ENCODE measurements at regions not wholly inside any gene's neighbourhood (a gene's known extent, or its start where the extent isn't known, plus 50 kb on each side); places are given as distances from the start of the nearest gene placed in this dataset.

DNA sequence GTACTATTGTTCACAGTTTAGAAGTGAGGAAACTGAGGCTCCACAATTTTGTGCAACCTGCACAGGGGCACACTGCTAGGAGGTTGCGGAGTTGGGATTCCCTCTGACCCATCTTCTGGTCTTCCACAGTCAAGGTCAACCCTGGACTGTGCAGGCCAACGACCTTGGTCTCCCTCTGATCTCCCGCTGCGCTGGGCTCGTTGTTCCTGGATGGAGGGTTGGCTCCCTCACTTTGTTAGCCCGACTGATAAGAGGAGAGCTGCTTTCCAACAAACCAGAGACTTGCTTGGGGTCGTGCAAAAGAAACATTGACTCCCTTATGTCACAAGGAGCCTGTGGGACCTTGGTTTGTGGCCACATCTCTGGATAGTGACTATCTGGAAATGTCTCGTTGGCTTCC lies 187.6 kb downstream of the MYCN start:
- H3K9me3 ChIP-seq (ENCODE audit: low read depth, low read length): no peaks in the 10 kb centered on the region
- H3K4me3 ChIP-seq (ENCODE audit: low read length): no peak overlapping the region
- no peaks in the 10 kb centered on the region for H3K4me1 ChIP-seq (ENCODE audit: insufficient read depth, low read length)
- no peaks in the 10 kb centered on the region for H3K27me3 ChIP-seq (ENCODE audit: insufficient read depth, low read length)

DNA sequence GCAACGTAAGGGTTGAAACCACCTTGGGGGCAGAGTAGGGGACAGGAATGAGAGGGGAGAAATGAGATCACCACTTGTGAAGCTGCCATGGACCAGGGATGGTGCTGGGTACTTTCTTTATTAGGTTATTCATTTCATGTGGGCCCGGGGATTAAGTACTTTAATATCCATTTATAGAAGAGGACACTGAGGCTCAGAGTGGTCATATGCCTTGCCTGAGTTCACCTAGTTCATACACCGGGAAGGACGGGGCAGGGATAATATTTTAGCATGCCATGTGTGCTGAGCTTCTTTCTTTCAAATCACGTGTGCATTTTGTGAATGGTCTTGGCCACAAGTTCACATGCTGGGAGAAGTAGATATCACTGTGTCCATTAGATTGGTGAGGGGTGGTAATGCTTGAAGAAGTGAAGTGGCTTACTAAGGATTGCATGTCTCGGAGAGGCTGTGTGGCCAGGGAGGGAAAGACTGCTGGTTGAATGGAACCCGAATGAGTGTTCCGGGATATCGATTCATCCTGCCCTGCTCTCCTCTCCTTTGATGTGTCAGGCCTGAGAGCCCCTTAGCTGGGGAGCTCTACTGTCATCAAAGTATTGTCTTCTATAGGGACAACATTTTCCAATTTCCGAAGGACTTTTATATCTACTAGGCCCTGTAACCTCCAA lies 187.1 kb downstream of the MYCN start:
- H3K4me1 ChIP-seq (ENCODE audit: insufficient read depth, low read length): no peaks in the 10 kb centered on the region
- no peaks in the 10 kb centered on the region for H3K9me3 ChIP-seq (ENCODE audit: low read depth, low read length)
- no peak overlapping the region for H3K4me3 ChIP-seq (ENCODE audit: low read length)
- no peaks in the 10 kb centered on the region for H3K27me3 ChIP-seq (ENCODE audit: insufficient read depth, low read length)

DNA sequence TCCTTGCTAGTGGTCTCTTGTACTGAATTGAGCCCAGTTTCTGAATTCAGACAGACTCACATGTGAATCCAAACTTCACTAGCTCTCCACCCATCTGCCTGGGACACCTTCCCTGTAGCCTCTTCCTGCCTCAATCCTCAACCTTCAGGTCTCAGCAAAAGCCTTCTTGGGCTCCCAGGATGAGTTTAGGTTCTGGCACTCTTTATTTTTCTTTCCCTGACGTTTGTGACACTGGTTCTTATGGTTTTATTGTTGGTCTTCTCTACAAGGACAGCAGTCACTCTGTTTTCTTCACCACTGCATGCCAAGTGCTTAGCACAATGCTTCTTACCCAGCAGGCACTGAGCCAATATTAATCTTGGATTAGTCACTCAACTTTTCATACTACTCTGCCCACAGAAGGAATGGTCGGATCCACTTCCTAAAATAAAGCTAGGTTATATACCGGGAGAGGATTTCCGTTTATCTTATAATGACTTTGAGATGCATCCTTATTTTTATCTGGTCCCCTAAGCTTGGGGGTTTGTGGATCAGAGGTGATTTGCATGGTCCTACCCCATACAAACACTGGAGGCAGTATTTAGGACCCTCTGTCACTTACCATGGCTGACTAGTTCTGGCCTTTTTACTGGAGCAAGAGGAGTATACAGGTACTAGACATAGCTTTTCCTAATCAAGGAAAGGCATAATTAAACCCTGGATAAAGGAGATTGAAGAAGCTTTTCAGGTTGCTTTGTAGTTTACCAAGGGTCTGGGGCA lies 186.3 kb downstream of the MYCN start:
- no peaks in the 10 kb centered on the region for H3K4me1 ChIP-seq (ENCODE audit: insufficient read depth, low read length)
- H3K27me3 ChIP-seq (ENCODE audit: insufficient read depth, low read length): no peaks in the 10 kb centered on the region
- H3K9me3 ChIP-seq (ENCODE audit: low read depth, low read length): no peaks in the 10 kb centered on the region
- H3K4me3 ChIP-seq (ENCODE audit: low read length): no peak overlapping the region

DNA sequence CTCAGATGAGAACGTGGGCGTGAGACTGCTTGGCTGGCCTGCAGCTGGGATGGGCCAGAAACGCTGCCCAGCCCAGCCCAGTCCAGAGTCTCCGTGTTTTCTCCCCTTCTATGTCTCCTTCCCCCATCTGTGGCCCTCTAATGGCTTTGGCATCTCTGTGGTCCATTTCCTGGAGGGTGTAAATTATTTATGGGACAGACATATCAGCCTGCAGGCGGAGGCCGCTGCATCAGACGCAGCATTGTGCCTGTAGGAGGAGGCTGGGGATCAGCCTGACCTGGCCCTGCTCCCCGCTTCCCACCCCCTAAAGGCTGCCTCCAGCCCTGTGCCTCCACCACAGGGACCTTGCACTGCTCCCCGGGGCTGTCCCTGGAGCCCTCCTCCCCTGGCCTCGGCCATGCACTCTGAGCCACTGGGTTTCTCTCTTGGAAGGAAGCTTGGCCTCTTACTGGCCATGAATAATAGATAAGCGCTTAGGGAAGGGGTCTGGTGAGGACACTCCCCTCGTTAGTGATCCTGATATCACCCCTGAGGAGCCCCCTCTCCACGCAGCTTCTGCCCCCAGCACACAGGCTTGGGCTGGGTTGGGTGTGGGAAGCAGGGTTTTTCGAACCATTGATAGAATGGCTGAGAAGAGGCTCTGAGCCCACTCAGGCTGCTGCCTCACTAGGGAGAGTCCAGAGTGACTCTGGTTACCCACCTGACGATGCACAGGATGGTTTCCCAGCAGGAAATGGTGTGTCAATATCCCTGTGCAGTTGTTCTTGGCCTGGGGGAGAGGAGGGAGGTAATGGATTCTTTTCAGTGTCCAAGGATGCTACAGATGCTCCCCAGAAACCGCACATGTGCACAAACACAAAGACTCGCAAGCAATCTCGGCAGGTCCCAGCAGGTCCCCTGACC lies 185.5 kb downstream of the MYCN start:
- no peaks in the 10 kb centered on the region for H3K27me3 ChIP-seq (ENCODE audit: insufficient read depth, low read length)

DNA sequence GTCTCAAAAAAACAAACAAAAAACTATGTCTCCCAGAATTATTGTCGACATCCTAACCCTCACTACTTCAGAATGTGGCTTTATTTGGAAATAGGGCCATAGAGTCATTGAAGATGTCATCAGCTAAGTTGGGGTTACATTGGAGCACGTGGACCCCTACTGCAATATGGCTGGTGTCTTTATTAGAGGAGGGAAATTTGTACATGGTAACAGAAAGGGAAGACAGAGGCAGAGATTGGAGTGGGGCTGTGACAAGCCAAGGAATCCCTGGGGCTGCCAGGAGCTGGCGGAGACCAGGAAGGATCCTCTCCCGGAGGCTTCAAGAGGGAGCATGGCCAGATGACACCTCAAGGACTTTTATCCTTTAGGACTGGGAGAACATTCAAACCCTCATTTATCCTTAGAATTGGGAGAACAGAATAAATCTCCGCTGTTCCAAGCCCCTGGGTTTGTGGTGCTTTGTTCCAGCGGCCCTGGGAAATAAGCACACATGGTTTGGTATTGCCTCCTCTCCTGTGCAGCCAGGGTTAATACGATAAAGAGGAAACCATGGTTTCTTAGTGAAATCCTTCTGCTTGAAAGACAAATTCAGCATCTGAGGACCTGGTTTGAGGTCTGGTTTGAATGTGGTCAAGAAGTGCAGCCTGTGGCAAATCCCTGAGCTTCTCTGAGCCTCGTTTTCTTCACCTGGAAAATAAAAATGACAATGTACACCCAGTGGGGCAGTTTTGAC lies 184.7 kb downstream of the MYCN start:
- no peaks in the 10 kb centered on the region for H3K4me1 ChIP-seq (ENCODE audit: insufficient read depth, low read length)
- no peaks in the 10 kb centered on the region for H3K9me3 ChIP-seq (ENCODE audit: low read depth, low read length)
- no peaks in the 10 kb centered on the region for H3K27me3 ChIP-seq (ENCODE audit: insufficient read depth, low read length)
- H3K4me3 ChIP-seq (ENCODE audit: low read length): no peak overlapping the region

More for the DNA sequence above, 185.5 kb downstream of the MYCN start:
- Histone ChIP-seq H3K9me3 (ENCODE audit: low read depth, low read length) (no peaks in the 10 kb centered on the region), H3K4me1 (ENCODE audit: insufficient read depth, low read length) (no peaks in the 10 kb centered on the region), H3K4me3 (ENCODE audit: low read length) (no peak overlapping the region)

DNA sequence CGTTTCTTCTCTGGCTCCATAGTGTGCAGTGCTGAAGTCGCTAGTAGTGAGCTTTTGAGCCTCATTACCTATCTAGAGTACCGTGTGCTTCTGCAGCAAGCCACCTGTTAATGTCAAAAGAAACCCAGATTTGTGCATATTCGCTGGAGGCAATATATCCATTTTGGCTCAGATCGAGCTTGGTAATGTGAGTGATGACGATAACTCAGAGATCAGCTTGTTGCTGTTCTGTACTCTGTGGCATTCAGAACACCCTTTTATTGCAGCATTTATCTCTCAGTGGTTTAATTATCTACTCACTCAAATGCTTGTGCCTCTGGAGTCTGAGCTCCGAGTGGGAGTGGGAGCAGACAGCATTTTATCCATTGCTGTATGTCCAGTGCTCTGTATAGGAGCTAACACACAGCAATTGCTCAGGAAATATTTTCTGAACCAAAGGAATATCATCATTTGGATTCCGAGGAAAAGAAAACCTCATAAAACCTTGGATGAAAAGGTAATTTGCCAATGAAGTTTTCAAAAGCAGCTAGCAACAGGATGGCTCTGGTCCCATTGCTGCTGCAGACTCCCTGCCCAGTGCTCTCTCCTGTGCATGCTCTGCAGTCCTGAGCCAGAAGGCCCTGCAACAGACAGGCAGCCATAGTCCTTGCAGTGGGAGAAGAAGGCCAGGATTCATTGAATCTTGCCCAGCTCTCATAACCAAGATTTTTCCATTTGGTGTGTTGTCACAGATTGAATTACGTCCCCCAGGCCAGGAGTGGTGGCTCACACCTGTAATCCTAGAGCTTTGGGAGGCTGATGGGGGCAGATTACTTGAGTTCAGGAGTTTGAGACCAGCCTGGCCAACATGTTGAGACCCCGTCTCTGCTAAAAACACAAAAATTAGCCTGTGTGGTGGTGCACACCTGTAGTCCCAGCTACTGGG lies 183.8 kb downstream of the MYCN start:
- Histone ChIP-seq H3K4me1 (ENCODE audit: insufficient read depth, low read length) (no peaks in the 10 kb centered on the region), H3K27me3 (ENCODE audit: insufficient read depth, low read length) (no peaks in the 10 kb centered on the region), H3K4me3 (ENCODE audit: low read length) (no peak overlapping the region), H3K9me3 (ENCODE audit: low read depth, low read length) (no peaks in the 10 kb centered on the region)

DNA sequence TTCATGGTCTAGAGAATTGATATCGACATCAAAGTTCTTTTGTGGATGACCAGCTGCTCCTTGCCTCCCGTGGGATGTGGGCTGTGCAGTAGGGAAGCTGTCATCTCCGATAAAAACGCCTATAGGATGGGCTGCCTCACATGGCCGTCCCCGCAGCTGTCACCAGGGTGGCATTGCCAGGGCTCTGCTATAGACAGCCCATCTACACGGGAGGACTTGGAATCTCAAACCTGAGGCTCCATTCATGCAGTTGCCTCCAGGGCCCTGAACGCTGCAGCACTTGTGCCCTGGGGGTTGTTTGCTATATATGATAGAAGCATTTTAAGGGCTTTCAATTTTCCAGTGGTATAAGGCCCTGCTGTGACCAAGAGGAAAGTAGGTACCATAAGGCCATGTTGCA lies 183.1 kb downstream of the MYCN start:
- Histone ChIP-seq H3K4me3 (ENCODE audit: low read length) (no peak overlapping the region), H3K4me1 (ENCODE audit: insufficient read depth, low read length) (no peaks in the 10 kb centered on the region), H3K9me3 (ENCODE audit: low read depth, low read length) (no peaks in the 10 kb centered on the region), H3K27me3 (ENCODE audit: insufficient read depth, low read length) (no peaks in the 10 kb centered on the region)

DNA sequence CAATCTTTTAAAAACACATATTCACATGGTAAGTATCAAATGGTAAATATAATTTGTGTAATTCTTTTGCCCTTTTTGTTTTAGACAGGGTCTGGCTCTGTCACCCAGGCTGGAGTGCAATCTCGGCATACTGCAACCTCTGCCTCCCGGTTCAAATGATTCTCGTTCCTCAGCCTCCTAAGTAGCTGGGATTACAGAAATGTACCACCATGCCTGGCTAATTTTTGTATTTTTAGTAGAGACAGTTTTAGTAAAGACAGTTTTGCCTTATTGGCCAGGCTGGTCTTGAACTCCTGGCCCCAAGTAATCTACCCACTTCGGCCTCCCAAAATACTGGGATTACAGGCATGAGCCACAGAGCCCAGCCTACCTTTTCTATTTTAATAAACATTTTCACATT lies 182.2 kb downstream of the MYCN start:
- Histone ChIP-seq H3K27me3 (ENCODE audit: insufficient read depth, low read length) (no peaks in the 10 kb centered on the region), H3K4me3 (ENCODE audit: low read length) (no peak overlapping the region), H3K4me1 (ENCODE audit: insufficient read depth, low read length) (no peaks in the 10 kb centered on the region), H3K9me3 (ENCODE audit: low read depth, low read length) (no peaks in the 10 kb centered on the region)

DNA sequence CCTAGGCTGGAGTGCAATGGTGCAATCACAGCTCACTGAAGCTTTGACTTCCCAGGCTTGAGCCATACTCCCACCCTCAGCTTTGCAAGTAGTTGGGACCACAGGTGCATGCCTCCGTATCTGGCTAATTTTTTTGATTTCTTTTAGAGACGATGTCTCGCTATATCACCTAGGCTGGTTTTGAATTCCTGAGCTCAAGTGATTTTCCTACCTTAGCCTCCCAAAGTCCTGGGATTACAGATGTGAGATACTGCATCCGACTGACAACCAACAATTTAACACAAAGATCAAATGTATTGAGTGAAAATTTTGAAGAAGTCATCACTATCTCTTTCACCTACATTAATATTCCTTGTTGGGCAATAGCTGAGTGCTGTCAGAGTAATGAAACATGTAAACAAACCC lies 181.6 kb downstream of the MYCN start:
- Histone ChIP-seq H3K4me1 (ENCODE audit: insufficient read depth, low read length) (no peaks in the 10 kb centered on the region), H3K4me3 (ENCODE audit: low read length) (no peak overlapping the region), H3K9me3 (ENCODE audit: low read depth, low read length) (no peaks in the 10 kb centered on the region), H3K27me3 (ENCODE audit: insufficient read depth, low read length) (no peaks in the 10 kb centered on the region)

DNA sequence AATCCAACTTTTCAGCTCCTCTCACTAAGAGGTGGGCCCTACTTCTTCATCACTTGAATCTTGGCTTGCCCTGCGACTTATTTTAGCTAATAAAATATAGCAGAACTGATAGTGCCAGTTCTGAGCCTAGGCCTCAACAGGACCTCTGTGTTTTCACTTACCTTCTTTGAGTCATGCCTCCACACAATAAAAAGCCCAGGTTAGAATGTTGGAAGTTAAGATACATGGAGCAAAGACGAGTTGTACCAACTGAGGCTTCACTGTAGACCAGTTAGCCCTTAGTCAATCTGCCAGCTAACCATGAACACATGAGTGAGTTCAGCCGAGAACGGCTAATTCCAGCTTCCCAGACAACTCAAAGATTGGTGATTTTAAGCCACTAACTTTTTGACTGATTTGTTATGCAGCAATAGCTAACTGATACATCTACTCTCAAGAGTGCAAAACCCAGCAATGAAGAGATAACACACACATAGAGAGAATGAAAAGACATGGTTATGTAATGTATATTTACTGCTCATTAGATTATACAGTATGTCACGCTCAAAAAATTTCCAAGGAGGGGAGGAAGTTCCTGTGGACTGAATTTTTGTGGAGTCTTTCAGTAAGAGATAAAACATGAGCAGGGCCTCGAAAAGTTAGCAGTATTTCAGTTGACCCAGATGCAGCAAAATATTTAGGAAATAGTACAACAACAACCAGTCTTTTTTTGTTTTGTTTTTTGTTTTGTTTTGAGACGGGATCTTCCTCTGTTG lies 181.1 kb downstream of the MYCN start:
- no peaks in the 10 kb centered on the region for H3K9me3 ChIP-seq (ENCODE audit: low read depth, low read length)
- H3K4me1 ChIP-seq (ENCODE audit: insufficient read depth, low read length): no peaks in the 10 kb centered on the region
- no peaks in the 10 kb centered on the region for H3K27me3 ChIP-seq (ENCODE audit: insufficient read depth, low read length)
- no peak overlapping the region for H3K4me3 ChIP-seq (ENCODE audit: low read length)

DNA sequence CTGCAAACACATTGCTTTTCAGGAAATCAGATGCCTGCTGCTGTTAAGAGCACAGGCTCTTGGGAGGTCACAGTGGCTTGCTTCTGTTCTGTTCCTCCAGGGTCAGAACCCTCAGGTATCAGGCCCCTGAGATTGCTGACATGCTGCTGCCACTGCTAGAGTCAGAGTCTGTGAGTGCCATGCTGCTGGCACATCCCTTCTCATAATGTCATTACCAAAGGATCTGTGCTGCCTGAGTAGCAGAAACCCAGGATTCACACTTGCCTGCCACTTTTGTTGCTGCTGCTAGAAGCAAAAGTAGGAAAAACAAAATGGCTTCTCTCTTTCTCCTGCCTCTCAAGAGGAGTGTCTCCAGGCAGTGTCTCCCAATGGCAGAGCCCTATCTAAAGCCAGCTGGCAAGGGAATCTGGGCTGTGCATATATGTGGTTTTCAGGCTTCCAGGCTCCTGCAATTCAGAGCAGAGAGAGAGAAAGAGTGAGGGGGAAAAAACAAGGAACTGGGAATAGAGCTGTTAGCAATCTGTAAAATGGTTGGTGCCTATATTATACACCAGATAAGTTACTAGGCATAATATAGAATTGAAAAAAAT lies 180.3 kb downstream of the MYCN start:
- Histone ChIP-seq H3K4me3 (ENCODE audit: low read length) (no peak overlapping the region), H3K27me3 (ENCODE audit: insufficient read depth, low read length) (no peaks in the 10 kb centered on the region), H3K4me1 (ENCODE audit: insufficient read depth, low read length) (no peaks in the 10 kb centered on the region), H3K9me3 (ENCODE audit: low read depth, low read length) (no peaks in the 10 kb centered on the region)

DNA sequence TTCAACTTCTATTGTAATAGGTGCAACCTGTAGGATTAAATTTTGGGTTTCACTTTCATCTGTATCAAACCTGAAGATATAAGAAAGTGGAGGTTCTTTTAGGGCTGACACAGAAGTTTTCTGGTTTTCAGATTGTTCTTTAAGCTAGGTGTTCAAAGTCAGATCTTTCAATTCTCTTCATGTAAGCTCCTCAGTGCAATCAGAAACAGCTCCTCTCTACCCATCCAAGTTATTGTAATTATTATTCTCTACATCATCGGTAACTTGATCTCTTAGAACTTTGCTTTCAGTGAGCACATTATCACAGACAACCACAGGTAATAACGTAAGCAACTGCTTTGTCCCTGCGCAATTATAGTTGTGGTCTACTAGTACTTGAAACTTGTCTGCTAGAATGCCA lies 179.4 kb downstream of the MYCN start:
- Histone ChIP-seq H3K9me3 (ENCODE audit: low read depth, low read length) (no peaks in the 10 kb centered on the region), H3K4me1 (ENCODE audit: insufficient read depth, low read length) (no peaks in the 10 kb centered on the region), H3K27me3 (ENCODE audit: insufficient read depth, low read length) (no peaks in the 10 kb centered on the region), H3K4me3 (ENCODE audit: low read length) (no peak overlapping the region)
